Esophagus squamous epithelium (tissue), 5 donors: ENCODE measurements at regions not wholly inside any gene's neighbourhood (a gene's known extent, or its start where the extent isn't known, plus 50 kb on each side); places are given as distances from the start of the nearest gene placed in this dataset.

Experiments used
- DNase-seq: peaks from one replicate; lab custom pipeline; 2025; lab: John Stamatoyannopoulos, UW
- H3K27ac ChIP-seq, 4 donors: fragments of 200-600 bp; sonication (generic); one replicate each; pipeline ENCODE4 v1.5.1; 2016 to 2019; ENCODE audit warnings: mild to moderate bottlenecking in 1 of 4
- H3K27me3 ChIP-seq, 4 donors: fragments of 200-600 bp; sonication (generic); 1 replicate in 3 of 4; 2 replicates in 1 of 4; pipeline versions ENCODE4 v1.5.1 to v1.6.0; 2017 to 2021; ENCODE audit warnings: antibody characterized with exemption in 1 of 4
- H3K36me3 ChIP-seq, 3 donors: fragments of 200-600 bp; sonication (generic); one replicate each; pipeline ENCODE4 v1.5.1; 2016 to 2019
- H3K4me1 ChIP-seq, 3 donors: fragments of 200-600 bp; sonication (generic); one replicate each; pipeline ENCODE4 v1.5.1; 2017 to 2019
- H3K4me3 ChIP-seq, 4 donors: fragments of 200-600 bp; sonication (generic); 1 replicate in 3 of 4; 2 replicates in 1 of 4; pipeline ENCODE4 v1.5.1; 2016 to 2019; ENCODE audit warnings: mild to moderate bottlenecking in 2 of 4, moderate library complexity in 1 of 4
- H3K9me3 ChIP-seq, 3 donors: fragments of 200-600 bp; sonication (generic); one replicate each; pipeline ENCODE4 v1.5.1; 2016 to 2019
- POLR2A ChIP-seq, 4 donors: fragments of 450-650 bp; IDR thresholded peaks; one replicate each; pipeline ENCODE4 v1.6.1; 2017; ENCODE audit warnings: antibody characterized with exemption in 4 of 4, mild to moderate bottlenecking in 4 of 4, moderate library complexity in 3 of 4
- WGBS, 2 donors: methylation state at CpG; one replicate each; pipeline ENCODE4 v1.1.5; 2018; 5-methylcytosine and 5-hydroxymethylcytosine counted together
- intact Hi-C: fragments of 100-400 bp; cut with DNase I; formaldehyde crosslinking; loops from one replicate; pipeline ENCODE4 v1.15.0; 2022
- TF ChIP-seq, protein P1 (sequence below), 6 experiments: fragments of 450-650 bp in 4 of 6; fragments of 200-600 bp in 2 of 6; sonication (generic) in 2 of 6; IDR thresholded peaks; one replicate each; pipeline ENCODE4 v1.5.1; 2016 to 2019; ENCODE audit warnings: antibody characterized with exemption in 6 of 6, mild to moderate bottlenecking in 4 of 6, moderate library complexity in 4 of 6
- donor health status: DM: yes; HTN: yes; CAD: no.

DNA sequence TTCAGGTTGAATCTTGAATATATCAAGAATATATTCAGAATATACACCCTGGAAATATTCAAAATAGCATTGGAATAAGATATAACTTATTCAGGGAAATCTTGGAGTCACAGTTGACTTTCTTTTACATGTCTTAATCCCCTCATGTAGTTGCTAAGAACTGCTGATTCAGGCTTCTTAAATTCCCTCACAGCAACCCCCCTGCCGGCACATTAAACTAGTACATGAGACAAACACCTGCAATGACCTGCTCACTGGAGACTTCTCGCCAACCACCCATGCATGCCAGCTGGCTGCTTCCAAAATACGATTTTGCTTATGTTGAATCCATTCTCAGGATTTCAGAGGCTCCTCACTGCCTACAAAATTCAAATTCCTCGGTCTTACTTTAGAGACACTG, 997.1 kb downstream of the EFNB2 start:
- no peaks in the 10 kb centered on the region for H3K36me3 ChIP-seq
- H3K9me3 ChIP-seq, result no peaks in the 10 kb centered on the region
- no peaks in the 10 kb centered on the region for H3K4me1 ChIP-seq
- WGBS, 2 donors, result 47 to 68% methylated on average over 4 of the region's 4 CpGs
- DNase-seq, result no peak
- TF ChIP-seq POLR2A (IDR thresholded peaks at IDR 0.05), result no peak
- TF ChIP-seq, protein P1, sequence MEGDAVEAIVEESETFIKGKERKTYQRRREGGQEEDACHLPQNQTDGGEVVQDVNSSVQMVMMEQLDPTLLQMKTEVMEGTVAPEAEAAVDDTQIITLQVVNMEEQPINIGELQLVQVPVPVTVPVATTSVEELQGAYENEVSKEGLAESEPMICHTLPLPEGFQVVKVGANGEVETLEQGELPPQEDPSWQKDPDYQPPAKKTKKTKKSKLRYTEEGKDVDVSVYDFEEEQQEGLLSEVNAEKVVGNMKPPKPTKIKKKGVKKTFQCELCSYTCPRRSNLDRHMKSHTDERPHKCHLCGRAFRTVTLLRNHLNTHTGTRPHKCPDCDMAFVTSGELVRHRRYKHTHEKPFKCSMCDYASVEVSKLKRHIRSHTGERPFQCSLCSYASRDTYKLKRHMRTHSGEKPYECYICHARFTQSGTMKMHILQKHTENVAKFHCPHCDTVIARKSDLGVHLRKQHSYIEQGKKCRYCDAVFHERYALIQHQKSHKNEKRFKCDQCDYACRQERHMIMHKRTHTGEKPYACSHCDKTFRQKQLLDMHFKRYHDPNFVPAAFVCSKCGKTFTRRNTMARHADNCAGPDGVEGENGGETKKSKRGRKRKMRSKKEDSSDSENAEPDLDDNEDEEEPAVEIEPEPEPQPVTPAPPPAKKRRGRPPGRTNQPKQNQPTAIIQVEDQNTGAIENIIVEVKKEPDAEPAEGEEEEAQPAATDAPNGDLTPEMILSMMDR (IDR thresholded peaks at IDR 0.05), result no peak
- H3K27ac ChIP-seq, result no peak overlapping the region
- intact Hi-C loops, result no loop called here
- no peaks in the 10 kb centered on the region for H3K27me3 ChIP-seq
- H3K4me3 ChIP-seq, result no peak overlapping the region

DNA sequence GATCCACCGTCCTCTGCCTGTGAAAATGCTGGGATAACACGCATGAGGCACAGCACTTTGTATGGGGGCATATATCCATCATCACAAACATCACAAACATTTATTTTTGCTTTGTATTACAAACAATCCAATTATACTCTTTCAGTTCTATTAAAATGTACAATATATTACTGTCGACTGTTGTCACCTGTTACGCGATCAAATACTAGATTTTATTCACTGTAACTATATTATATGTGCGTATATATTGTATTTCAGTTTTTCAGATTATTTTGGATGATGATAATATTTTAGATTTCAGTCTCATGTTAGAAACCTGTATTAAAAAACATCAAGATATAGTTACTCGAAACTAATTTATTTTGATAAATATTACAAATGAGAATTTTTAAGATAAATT, 998.3 kb downstream of the EFNB2 start:
- intact Hi-C loops, result no loop called here

DNA sequence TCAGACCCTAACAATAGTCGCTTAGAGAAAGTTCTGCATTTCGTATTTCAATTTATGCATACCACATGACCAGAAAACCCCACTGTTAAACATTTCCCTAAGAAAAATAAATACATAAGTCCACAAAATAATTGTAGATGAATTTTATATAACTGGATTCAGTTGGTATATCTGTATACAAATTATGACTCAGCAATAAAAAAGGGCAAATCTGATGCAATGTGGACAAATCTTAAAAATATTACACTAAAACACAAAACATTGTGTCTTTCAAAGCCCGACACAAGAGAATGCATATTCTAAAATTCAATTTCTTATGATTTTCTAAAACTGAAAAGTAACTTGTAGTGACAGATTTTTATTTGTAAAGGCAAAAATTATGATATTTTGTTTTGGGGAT, 1005.0 kb downstream of the EFNB2 start:
- intact Hi-C loops, result no loop called here
- no peak for TF ChIP-seq POLR2A (IDR thresholded peaks at IDR 0.05)
- TF ChIP-seq, protein P1 (IDR thresholded peaks at IDR 0.05), result no peak

More for the DNA sequence above, 998.3 kb downstream of the EFNB2 start:
- H3K36me3 ChIP-seq, result no peaks in the 10 kb centered on the region
- no peaks in the 10 kb centered on the region for H3K4me1 ChIP-seq
- TF ChIP-seq POLR2A (IDR thresholded peaks at IDR 0.05), result no peak
- TF ChIP-seq, protein P1 (IDR thresholded peaks at IDR 0.05), result no peak
- DNase-seq, result no peak
- H3K4me3 ChIP-seq, result no peak overlapping the region
- H3K9me3 ChIP-seq, result no peaks in the 10 kb centered on the region
- H3K27me3 ChIP-seq, result no peaks in the 10 kb centered on the region
- no peak overlapping the region for H3K27ac ChIP-seq
- WGBS, 2 donors, result 80 to 85% methylated on average over 7 of the region's 7 CpGs

DNA sequence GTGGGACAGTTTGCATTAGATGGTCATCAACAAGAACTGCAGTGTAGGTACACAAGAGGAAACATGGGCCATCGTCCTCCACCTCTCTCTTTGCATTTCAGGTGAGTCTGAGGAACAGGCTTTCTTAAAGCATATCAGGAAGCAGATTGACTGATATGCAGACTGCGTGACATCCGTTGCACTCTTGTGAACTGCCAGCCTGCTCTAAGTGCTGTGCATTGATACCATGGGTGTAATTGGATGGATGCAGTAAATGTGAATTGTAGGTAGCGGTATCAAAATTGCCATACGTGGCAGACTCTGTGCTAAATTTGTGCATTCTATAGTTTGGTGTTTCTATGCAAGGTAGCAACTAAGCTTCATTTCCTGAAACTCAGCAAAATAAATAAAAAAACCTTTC, 1008.3 kb downstream of the EFNB2 start:
- no peaks in the 10 kb centered on the region for H3K4me1 ChIP-seq
- DNase-seq, result no peak
- H3K9me3 ChIP-seq, result no peaks in the 10 kb centered on the region
- TF ChIP-seq POLR2A (IDR thresholded peaks at IDR 0.05), result no peak
- TF ChIP-seq, protein P1 (IDR thresholded peaks at IDR 0.05), result no peak
- no peaks in the 10 kb centered on the region for H3K27me3 ChIP-seq
- 72 to 83% methylated on average over 5 of the region's 5 CpGs for WGBS, 2 donors
- H3K27ac ChIP-seq, result no peak overlapping the region
- no peaks in the 10 kb centered on the region for H3K36me3 ChIP-seq
- intact Hi-C loops, result no loop called here
- no peak overlapping the region for H3K4me3 ChIP-seq

More for the DNA sequence above, 1005.0 kb downstream of the EFNB2 start:
- Histone ChIP-seq H3K4me1 (no peaks in the 10 kb centered on the region), H3K4me3 (no peak overlapping the region), H3K9me3 (no peaks in the 10 kb centered on the region), H3K36me3 (no peaks in the 10 kb centered on the region), H3K27ac (no peak overlapping the region), H3K27me3 (no peaks in the 10 kb centered on the region)
- 85 to 92% methylated on average over 3 of the region's 3 CpGs for WGBS, 2 donors
- no peak for DNase-seq

DNA sequence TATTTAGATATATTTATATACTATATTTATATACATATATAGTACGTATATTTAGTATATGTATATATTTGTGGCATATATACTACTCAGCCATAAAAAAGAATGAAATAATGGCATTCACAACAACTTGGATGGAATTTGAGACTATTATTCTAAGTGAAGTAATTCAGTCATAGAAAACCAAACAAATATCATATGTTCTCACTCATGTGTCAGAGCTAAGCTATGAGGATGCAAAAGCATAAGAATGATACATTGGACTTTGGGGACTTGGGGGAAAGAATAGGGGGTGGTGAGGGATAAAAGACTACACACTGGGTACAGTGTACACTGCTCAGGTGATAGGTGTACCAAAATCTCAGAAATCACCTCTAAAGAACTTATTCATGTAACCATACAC, 1015.7 kb downstream of the EFNB2 start:
- WGBS, 2 donors, result 32 to 53% methylated on average over 1 of the region's 1 CpG
- intact Hi-C loops, result no loop called here
- Histone ChIP-seq H3K4me1 (no peaks in the 10 kb centered on the region), H3K4me3 (no peak overlapping the region), H3K27ac (no peak overlapping the region), H3K27me3 (no peaks in the 10 kb centered on the region), H3K36me3 (no peaks in the 10 kb centered on the region), H3K9me3 (no peaks in the 10 kb centered on the region)
- DNase-seq, result no peak
- no peak for TF ChIP-seq POLR2A (IDR thresholded peaks at IDR 0.05)
- TF ChIP-seq, protein P1 (IDR thresholded peaks at IDR 0.05), result no peak
